ENCODE measurements at regions not wholly inside any gene's neighbourhood (a gene's known extent, or its start where the extent isn't known, plus 50 kb on each side); places are given as distances from the start of the nearest gene placed in this dataset.

GRCh38 chr5:173524136-173524535 lies 92.3 kb downstream of the BOD1 start:
- no peaks in the 10 kb centered on the region for H3K36me3 ChIP-seq (replicated peaks; ENCODE audit: insufficient read depth, low read depth)
- no peaks in the 10 kb centered on the region for H3K9me3 ChIP-seq (ENCODE audit: low read depth)
- H3K4me3 ChIP-seq, result no peak overlapping the region
- no peaks in the 10 kb centered on the region for H3K27me3 ChIP-seq
- H3K79me2 ChIP-seq, result no peaks in the 10 kb centered on the region
- no peak overlapping the region for H2AFZ ChIP-seq
- H3K4me2 ChIP-seq, result no peak overlapping the region
- 89% methylated on average over 3 of the region's 3 CpGs for WGBS (ENCODE audit: low lambda C conversion rate, missing lambda C conversion rate)
- H3K27ac ChIP-seq, result no peak overlapping the region
- TF ChIP-seq EZH2phosphoT487 (IDR thresholded peaks at IDR 0.05; ENCODE audit: low read depth, severe bottlenecking, unreplicated experiment), result no peak
- TF ChIP-seq EZH2 (IDR thresholded peaks at IDR 0.05; ENCODE audit: borderline replicate concordance), result no peak
- TF ChIP-seq, protein P1, sequence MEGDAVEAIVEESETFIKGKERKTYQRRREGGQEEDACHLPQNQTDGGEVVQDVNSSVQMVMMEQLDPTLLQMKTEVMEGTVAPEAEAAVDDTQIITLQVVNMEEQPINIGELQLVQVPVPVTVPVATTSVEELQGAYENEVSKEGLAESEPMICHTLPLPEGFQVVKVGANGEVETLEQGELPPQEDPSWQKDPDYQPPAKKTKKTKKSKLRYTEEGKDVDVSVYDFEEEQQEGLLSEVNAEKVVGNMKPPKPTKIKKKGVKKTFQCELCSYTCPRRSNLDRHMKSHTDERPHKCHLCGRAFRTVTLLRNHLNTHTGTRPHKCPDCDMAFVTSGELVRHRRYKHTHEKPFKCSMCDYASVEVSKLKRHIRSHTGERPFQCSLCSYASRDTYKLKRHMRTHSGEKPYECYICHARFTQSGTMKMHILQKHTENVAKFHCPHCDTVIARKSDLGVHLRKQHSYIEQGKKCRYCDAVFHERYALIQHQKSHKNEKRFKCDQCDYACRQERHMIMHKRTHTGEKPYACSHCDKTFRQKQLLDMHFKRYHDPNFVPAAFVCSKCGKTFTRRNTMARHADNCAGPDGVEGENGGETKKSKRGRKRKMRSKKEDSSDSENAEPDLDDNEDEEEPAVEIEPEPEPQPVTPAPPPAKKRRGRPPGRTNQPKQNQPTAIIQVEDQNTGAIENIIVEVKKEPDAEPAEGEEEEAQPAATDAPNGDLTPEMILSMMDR (IDR thresholded peaks at IDR 0.05; ENCODE audit: poor library complexity), result no peak
- H4K20me1 ChIP-seq (ENCODE audit: insufficient read depth, poor library complexity, severe bottlenecking), result no peaks in the 10 kb centered on the region
- no peaks in the 10 kb centered on the region for H3K4me1 ChIP-seq (ENCODE audit: insufficient read depth)
- no peak for DNase-seq (ENCODE audit: low spot score)
- no peaks in the 10 kb centered on the region for H3K9me2 ChIP-seq (replicated peaks; ENCODE audit: insufficient read depth)

GRCh38 chr5:173523388-173523787 lies 93.1 kb downstream of the BOD1 start:
- TF ChIP-seq, protein P1 (IDR thresholded peaks at IDR 0.05; ENCODE audit: poor library complexity), result no peak
- TF ChIP-seq EZH2 (IDR thresholded peaks at IDR 0.05; ENCODE audit: borderline replicate concordance), result no peak
- no peak for TF ChIP-seq EZH2phosphoT487 (IDR thresholded peaks at IDR 0.05; ENCODE audit: low read depth, severe bottlenecking, unreplicated experiment)
- 77% methylated on average over 2 of the region's 2 CpGs for WGBS (ENCODE audit: low lambda C conversion rate, missing lambda C conversion rate)

GRCh38 chr5:173522518-173522917 lies 93.9 kb downstream of the BOD1 start:
- H3K4me2 ChIP-seq, result no peak overlapping the region
- H3K4me1 ChIP-seq (ENCODE audit: insufficient read depth), result no peaks in the 10 kb centered on the region
- no peak overlapping the region for H2AFZ ChIP-seq
- no peaks in the 10 kb centered on the region for H3K79me2 ChIP-seq
- no peak for DNase-seq (ENCODE audit: low spot score)
- no peaks in the 10 kb centered on the region for H3K9me3 ChIP-seq (ENCODE audit: low read depth)
- no peaks in the 10 kb centered on the region for H4K20me1 ChIP-seq (ENCODE audit: insufficient read depth, poor library complexity, severe bottlenecking)
- no peaks in the 10 kb centered on the region for H3K36me3 ChIP-seq (replicated peaks; ENCODE audit: insufficient read depth, low read depth)
- no peak overlapping the region for H3K4me3 ChIP-seq
- 91% methylated on average over 1 of the region's 1 CpG for WGBS (ENCODE audit: low lambda C conversion rate, missing lambda C conversion rate)
- no peaks in the 10 kb centered on the region for H3K9me2 ChIP-seq (replicated peaks; ENCODE audit: insufficient read depth)
- TF ChIP-seq EZH2phosphoT487 (IDR thresholded peaks at IDR 0.05; ENCODE audit: low read depth, severe bottlenecking, unreplicated experiment) (no peak), EZH2 (IDR thresholded peaks at IDR 0.05; ENCODE audit: borderline replicate concordance) (no peak)
- TF ChIP-seq, protein P1 (IDR thresholded peaks at IDR 0.05; ENCODE audit: poor library complexity), result no peak
- H3K27ac ChIP-seq, result no peak overlapping the region
- no peaks in the 10 kb centered on the region for H3K27me3 ChIP-seq

More at GRCh38 chr5:173523388-173523787, 93.1 kb downstream of the BOD1 start:
- Histone ChIP-seq H3K4me1 (ENCODE audit: insufficient read depth) (no peaks in the 10 kb centered on the region), H3K4me3 (no peak overlapping the region), H3K4me2 (no peak overlapping the region), H3K27me3 (no peaks in the 10 kb centered on the region), H3K79me2 (no peaks in the 10 kb centered on the region), H3K27ac (no peak overlapping the region), H3K9me3 (ENCODE audit: low read depth) (no peaks in the 10 kb centered on the region), H2AFZ (no peak overlapping the region), H4K20me1 (ENCODE audit: insufficient read depth, poor library complexity, severe bottlenecking) (no peaks in the 10 kb centered on the region), H3K9me2 (replicated peaks; ENCODE audit: insufficient read depth) (no peaks in the 10 kb centered on the region), H3K36me3 (replicated peaks; ENCODE audit: insufficient read depth, low read depth) (no peaks in the 10 kb centered on the region)
- DNase-seq (ENCODE audit: low spot score), result no peak

- no peaks in the 10 kb centered on the region for H3K27me3 ChIP-seq
- TF ChIP-seq EZH2phosphoT487 (IDR thresholded peaks at IDR 0.05; ENCODE audit: low read depth, severe bottlenecking, unreplicated experiment), result no peak
- H4K20me1 ChIP-seq (ENCODE audit: insufficient read depth, poor library complexity, severe bottlenecking), result no peaks in the 10 kb centered on the region
- no peaks in the 10 kb centered on the region for H3K36me3 ChIP-seq (replicated peaks; ENCODE audit: insufficient read depth, low read depth)
- WGBS (ENCODE audit: low lambda C conversion rate, missing lambda C conversion rate), result 94% methylated on average over 6 of the region's 6 CpGs
- no peak overlapping the region for H3K4me2 ChIP-seq
- no peak overlapping the region for H3K27ac ChIP-seq
- H3K4me3 ChIP-seq, result no peak overlapping the region
- no peaks in the 10 kb centered on the region for H3K79me2 ChIP-seq
- no peaks in the 10 kb centered on the region for H3K4me1 ChIP-seq (ENCODE audit: insufficient read depth)
- no peak for DNase-seq (ENCODE audit: low spot score)
- no peaks in the 10 kb centered on the region for H3K9me2 ChIP-seq (replicated peaks; ENCODE audit: insufficient read depth)
- H3K9me3 ChIP-seq (ENCODE audit: low read depth), result no peaks in the 10 kb centered on the region
- no peak overlapping the region for H2AFZ ChIP-seq
Measured at GRCh38 chr5:173518856-173519255, 97.6 kb downstream of the BOD1 start.

All from hepatocyte (in vitro differentiated cells).